Omental fat pad (tissue), 3 donors: ENCODE measurements at regions not wholly inside any gene's neighbourhood (a gene's known extent, or its start where the extent isn't known, plus 50 kb on each side); places are given as distances from the start of the nearest gene placed in this dataset.

Experiments
- ATAC-seq: fragments of 150-250 bp; one replicate; pipeline ENCODE4 v1.9.1; 2016; ENCODE audit warnings: mild to moderate bottlenecking, moderate library complexity; ENCODE audit not compliant: low FRiP score
- DNase-seq: peaks from one replicate; pipeline ENCODE4 v3.0.0-alpha.2; 2019; ENCODE audit warnings: low spot score
- TF ChIP-seq, protein P1 (sequence below), 3 donors: fragments of 450-650 bp; IDR thresholded peaks; one replicate each; pipeline ENCODE4 v1.5.1; 2016 to 2017; ENCODE audit warnings: antibody characterized with exemption in 3 of 3, mild to moderate bottlenecking in 3 of 3, moderate library complexity in 2 of 3

GRCh38 chr2:16404551-16405300, 260.9 kb downstream of the CYRIA start:
- DNase-seq (no peak), ATAC-seq (no peak)
- TF ChIP-seq, protein P1, sequence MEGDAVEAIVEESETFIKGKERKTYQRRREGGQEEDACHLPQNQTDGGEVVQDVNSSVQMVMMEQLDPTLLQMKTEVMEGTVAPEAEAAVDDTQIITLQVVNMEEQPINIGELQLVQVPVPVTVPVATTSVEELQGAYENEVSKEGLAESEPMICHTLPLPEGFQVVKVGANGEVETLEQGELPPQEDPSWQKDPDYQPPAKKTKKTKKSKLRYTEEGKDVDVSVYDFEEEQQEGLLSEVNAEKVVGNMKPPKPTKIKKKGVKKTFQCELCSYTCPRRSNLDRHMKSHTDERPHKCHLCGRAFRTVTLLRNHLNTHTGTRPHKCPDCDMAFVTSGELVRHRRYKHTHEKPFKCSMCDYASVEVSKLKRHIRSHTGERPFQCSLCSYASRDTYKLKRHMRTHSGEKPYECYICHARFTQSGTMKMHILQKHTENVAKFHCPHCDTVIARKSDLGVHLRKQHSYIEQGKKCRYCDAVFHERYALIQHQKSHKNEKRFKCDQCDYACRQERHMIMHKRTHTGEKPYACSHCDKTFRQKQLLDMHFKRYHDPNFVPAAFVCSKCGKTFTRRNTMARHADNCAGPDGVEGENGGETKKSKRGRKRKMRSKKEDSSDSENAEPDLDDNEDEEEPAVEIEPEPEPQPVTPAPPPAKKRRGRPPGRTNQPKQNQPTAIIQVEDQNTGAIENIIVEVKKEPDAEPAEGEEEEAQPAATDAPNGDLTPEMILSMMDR (IDR thresholded peaks at IDR 0.05) = no peak

- ATAC-seq (no peak), DNase-seq (no peak)
- TF ChIP-seq, protein P1 (IDR thresholded peaks at IDR 0.05) = no peak
These were observed 261.5 kb downstream of the CYRIA start for GRCh38 chr2:16404146-16404545.

DNA sequence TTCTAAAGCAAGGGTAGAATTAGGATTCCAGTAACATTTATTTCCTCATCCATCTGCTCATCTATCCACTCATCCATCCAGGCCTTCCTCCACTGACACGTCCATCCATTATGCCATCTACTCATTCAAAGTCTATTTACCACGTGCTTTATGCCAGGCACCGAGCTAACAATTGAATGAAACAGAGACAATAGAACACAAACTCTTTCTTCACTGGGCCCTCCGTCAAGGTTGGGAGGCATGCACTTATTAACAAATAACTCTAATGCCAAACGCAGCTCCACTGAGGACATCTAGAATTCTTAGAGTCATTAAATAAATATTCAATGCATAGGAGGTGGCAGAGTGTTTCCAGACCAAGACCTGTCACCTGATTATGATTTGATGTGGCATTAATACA, 262.7 kb downstream of the CYRIA start:
- TF ChIP-seq, protein P1 (IDR thresholded peaks at IDR 0.05) = no peak
- DNase-seq (no peak), ATAC-seq (no peak)

- no peak for DNase-seq
- TF ChIP-seq, protein P1 (IDR thresholded peaks at IDR 0.05) = no peak
- ATAC-seq = no peak
These were observed 263.8 kb downstream of the CYRIA start for GRCh38 chr2:16401761-16402300.

DNA sequence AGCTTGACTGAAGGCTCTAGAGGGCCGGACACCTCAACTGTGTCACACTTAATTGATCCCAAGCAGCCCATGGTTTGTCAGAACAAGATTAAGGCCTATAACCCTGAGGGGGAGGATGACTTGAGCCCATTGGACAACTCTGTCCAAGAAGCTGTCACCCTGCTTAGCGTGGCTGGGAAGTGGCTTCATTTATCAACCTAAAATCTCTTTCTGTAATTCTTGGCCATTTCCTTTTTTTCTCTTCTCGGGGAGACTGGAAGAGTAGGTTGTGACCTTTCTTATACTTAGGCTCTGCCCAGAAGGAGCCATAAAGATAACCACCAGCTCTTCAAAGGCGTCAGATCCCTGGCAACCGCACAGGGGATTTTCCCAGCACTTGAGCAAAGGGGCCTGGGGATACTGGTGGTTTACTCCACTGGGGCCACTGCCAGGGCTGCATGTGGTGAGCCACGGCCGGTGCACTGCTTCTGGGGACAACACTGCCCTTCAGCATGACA, 265.5 kb downstream of the CYRIA start:
- DNase-seq (no peak), ATAC-seq (no peak)
- TF ChIP-seq, protein P1 (IDR thresholded peaks at IDR 0.05) = no peak

DNA sequence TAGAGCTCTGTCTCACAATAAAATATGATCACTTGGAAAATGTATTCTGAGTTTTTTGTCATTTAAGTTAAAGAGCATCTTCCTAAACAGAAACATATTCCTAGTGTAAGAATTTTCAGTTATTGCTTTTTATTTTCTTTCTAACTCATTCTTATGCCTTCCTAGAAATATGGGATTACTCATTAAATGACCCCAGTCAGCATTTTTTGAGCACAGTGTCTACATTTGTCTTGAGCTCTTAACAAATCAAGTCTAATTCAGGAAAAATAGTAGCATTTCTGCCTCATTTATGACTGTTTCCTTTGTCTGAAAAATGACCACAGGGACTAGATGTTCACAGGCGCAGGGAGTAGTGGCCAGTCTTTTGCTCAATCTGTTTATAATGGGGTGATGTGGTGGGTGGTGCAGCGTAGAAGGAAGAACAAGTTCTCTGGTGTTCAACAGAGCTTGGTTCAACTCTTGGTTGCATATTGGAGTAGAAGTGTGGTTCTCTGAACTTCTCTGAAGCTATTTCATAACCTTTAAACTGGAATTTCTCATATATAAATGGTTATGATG, 267.1 kb downstream of the CYRIA start:
- DNase-seq = no peak

More for the DNA sequence above, 267.1 kb downstream of the CYRIA start:
- ATAC-seq = no peak
- TF ChIP-seq, protein P1 (IDR thresholded peaks at IDR 0.05) = no peak
